ENCODE measurements at regions not wholly inside any gene's neighbourhood (a gene's known extent, or its start where the extent isn't known, plus 50 kb on each side); places are given as distances from the start of the nearest gene placed in this dataset.

GRCh38 chr12:20967756-20968155, 157.3 kb downstream of the SLCO1B3 start:
- intact Hi-C loops (cut with DNase I), result no loop called here
- ATAC-seq (no peak), DNase-seq (ENCODE audit: low spot score) (no peak)

- DNase-seq (ENCODE audit: low spot score) (no peak), ATAC-seq (no peak)
- intact Hi-C loops (cut with DNase I), result no loop called here
Measured at GRCh38 chr12:20969766-20970165, 159.3 kb downstream of the SLCO1B3 start.

- intact Hi-C loops (cut with DNase I), result no loop called here
- no peak for DNase-seq (ENCODE audit: low spot score)
- ATAC-seq, result no peak
Measured at GRCh38 chr12:20985399-20985798, 145.6 kb upstream of the SLCO1B1 start.

- ATAC-seq, result no peak
- no peak for DNase-seq (ENCODE audit: low spot score)
- intact Hi-C loops (cut with DNase I), result no loop called here
Measured at GRCh38 chr12:21001778-21002177, 129.2 kb upstream of the SLCO1B1 start.

GRCh38 chr12:21025656-21026055, 105.3 kb upstream of the SLCO1B1 start:
- DNase-seq (ENCODE audit: low spot score) (no peak), ATAC-seq (no peak)
- intact Hi-C loops (cut with DNase I), result no loop called here

GRCh38 chr12:21026302-21026701, 104.7 kb upstream of the SLCO1B1 start:
- DNase-seq (ENCODE audit: low spot score) (no peak), ATAC-seq (no peak)
- intact Hi-C loops (cut with DNase I), result no loop called here

- DNase-seq (ENCODE audit: low spot score), result no peak
- intact Hi-C loops (cut with DNase I), result no loop called here
Measured at GRCh38 chr12:21054334-21054733, 76.7 kb upstream of the SLCO1B1 start.

GRCh38 chr12:21065845-21066244, 65.1 kb upstream of the SLCO1B1 start:
- intact Hi-C loops (cut with DNase I), result no loop called here
- ATAC-seq, result no peak

More at GRCh38 chr12:21054334-21054733, 76.7 kb upstream of the SLCO1B1 start:
- ATAC-seq, result no peak

GRCh38 chr12:21073129-21073528, 57.9 kb upstream of the SLCO1B1 start:
- intact Hi-C loops (cut with DNase I), result no loop called here
- ATAC-seq, result no peak
- DNase-seq (ENCODE audit: low spot score), result no peak

More at GRCh38 chr12:21065845-21066244, 65.1 kb upstream of the SLCO1B1 start:
- DNase-seq (ENCODE audit: low spot score), result no peak

- intact Hi-C loops (cut with DNase I), result no loop called here
- no peak for DNase-seq (ENCODE audit: low spot score)
Measured at GRCh38 chr12:21073822-21074460, 57.1 kb upstream of the SLCO1B1 start.

More at GRCh38 chr12:21073822-21074460, 57.1 kb upstream of the SLCO1B1 start:
- ATAC-seq, result peak; percentile 34

Data from sciatic nerve (tissue), 2 donors.